ENCODE measurements at regions not wholly inside any gene's neighbourhood (a gene's known extent, or its start where the extent isn't known, plus 50 kb on each side); places are given as distances from the start of the nearest gene placed in this dataset.
A peak's percentile ranks its signal among the peaks of the same experiment; 100 is the strongest.

- DNase-seq (ENCODE audit: low read depth, low spot score) = no peak
- H3K27ac ChIP-seq = no peak overlapping the region
Measured at GRCh38 chr18:1875219-1875618, 696.1 kb downstream of the METTL4 start.

DNA sequence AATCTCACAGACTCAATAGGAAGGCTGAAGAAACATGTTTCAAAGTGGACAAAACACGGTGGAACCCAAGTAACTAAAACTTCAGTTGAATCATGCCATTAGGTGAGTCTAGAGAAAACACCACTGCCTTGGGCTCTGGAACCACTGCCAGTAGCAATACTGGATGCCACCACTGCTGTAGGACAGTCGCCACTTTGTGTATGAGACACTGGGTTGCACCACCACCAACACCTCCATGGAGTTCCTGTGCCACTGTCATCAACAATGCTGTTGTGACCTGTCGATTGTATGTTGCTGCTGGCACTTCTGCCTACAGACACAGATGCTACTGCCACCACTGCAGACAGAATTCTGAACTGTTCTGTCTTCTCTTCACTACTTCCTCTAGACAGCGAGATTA lies 686.7 kb downstream of the METTL4 start:
- DNase-seq (ENCODE audit: low read depth, low spot score) = no peak
- H3K27ac ChIP-seq = no peak overlapping the region

GRCh38 chr18:1891641-1892040 lies 679.7 kb downstream of the METTL4 start:
- no peak for DNase-seq (ENCODE audit: low read depth, low spot score)
- no peak overlapping the region for H3K27ac ChIP-seq

DNA sequence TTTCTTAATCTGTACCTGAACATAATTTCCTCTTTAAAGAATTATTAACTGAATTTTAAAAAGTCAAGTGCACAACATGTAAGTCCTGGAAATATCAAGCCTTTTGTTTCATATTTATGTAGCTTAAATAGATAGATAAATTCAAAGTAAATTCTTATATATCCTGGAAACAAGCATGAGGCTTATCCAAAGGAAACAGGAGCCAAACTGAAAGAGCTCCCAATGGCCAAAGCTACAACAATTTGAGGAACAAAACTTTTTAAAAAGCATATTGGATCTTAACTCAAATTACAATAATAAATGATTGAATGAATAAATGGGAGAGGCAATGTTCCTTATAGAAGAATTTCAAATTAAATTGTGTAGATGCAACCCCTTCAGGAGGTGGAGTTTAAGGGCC lies 679.1 kb downstream of the METTL4 start:
- no peak for DNase-seq (ENCODE audit: low read depth, low spot score)
- no peak overlapping the region for H3K27ac ChIP-seq

GRCh38 chr18:1895456-1896185 lies 675.7 kb downstream of the METTL4 start:
- H3K27ac ChIP-seq = no peak overlapping the region
- no peak for DNase-seq (ENCODE audit: low read depth, low spot score)

DNA sequence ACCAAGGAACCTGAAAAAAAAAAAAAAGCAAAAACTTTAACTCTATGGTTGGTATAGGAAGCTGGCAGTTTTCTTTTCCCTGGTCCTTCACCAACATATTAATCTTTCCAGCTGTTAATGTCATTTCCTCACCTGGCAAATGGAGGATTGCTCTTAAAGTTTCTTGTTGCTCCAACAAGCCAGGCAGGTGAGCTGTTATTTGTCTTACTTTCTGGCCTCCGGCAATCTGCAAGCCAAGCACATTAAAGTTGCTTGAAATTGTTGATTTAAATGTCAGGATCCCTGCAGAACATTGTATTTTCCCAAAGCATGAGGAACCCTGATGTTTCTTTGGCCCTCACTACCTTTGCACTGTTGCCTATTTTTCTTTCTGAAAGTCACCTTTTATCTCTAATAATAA lies 664.9 kb downstream of the METTL4 start:
- H3K27ac ChIP-seq = no peak overlapping the region
- peak; percentile 33 for DNase-seq (ENCODE audit: low read depth, low spot score)

DNA sequence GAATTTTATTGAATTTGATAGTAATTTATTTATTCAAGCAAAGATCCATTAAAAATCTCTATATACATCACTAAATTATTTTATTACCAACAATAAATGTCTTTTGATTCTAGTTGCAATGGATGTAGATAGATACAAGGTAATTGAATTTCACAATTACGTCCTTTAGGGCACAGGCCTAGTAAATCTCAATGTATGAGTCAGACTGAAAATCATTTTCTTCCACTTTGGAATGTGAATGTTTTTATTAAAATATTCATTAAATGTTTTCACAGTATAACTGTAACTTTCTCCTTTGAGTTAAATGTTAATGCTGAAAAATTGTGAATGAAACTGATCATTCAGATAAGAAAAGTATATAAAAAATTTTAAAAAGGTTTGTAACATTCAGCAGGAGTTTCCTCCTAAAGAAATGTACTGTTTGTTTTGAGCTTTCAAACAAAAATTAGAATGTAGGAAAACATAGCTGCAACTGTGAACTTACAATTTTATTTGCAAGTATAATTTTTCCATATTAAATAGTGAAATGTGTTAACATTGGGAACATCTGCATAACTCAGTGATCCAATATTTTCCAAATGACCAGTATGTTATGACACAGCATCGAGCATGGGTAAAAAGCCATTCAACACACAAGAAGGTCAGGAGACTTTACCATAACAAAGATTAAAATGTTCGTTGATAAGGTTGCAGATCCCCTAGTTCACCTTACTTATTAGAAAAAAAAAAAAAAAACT lies 663.7 kb downstream of the METTL4 start:
- no peak for DNase-seq (ENCODE audit: low read depth, low spot score)
- H3K27ac ChIP-seq = no peak overlapping the region

DNA sequence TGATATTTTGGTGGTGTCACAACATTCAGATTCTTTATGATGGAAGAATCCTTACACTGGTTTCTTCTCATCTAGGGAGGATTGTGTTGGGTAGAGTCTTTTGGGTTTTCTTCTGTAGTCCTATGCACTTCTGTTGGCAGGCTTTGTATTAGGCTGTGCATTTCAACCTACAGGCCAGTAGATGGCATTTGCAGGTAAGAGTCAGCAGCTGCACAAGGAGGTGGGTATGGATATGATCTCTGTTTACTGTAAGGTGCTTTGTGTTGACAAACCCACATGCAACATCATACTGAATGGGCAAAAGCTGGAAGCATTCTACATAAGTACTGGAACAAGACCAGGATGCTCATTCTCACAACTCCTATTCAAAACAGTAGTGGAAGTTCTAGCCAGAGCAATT lies 656.8 kb downstream of the METTL4 start:
- DNase-seq (ENCODE audit: low read depth, low spot score) = peak; percentile 29
- H3K27ac ChIP-seq = no peak overlapping the region

DNA sequence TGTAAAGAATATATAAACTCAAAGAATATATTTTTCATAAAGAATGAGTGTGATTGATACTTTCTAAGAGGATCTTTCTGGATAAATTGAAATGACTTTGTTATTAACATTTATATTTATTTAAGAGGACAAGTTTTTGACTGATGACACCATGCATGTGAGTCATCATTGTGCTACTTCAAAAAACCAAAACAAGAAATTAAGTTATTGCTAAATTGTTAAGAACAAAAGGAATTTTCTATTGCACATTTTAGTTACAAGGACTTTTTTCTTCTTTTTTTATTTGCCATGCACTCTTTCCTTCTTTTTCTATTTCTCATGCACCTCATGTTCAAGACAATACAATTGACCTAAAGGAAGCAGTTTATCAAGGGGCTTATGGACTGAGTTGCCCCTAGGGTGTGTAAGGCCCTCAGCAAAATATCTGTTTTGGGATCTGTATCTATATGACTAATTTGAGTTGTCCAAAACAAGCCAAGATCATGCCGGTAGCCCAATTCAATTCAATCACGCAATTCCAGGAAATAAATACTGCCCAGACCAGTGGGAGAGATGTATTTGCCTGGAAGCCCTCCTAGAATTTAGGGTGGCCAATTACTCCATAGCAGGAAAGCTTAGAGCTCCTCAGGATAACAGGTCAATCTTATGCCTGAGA lies 654.3 kb downstream of the METTL4 start:
- no peak overlapping the region for H3K27ac ChIP-seq
- no peak for DNase-seq (ENCODE audit: low read depth, low spot score)

DNA sequence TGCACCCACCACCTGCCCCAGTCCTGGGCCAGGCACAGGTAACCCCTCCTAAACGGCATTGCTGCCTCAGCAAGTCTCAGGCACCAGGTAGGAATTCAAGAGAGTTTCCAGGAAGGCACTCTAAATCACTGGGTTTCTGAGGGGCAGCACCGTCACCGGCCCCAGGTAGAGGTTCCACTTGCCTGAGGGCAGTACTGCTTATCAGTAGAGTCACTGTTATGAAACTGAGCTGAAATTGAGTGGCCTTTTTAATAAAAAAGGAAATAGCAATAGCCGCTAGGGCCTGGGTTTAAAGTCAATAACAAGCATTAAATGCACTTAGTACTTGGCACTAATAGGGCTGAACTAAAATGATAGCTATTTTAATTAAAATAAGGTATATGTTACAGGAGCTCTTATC lies 653.7 kb downstream of the METTL4 start:
- no peak overlapping the region for H3K27ac ChIP-seq

GRCh38 chr18:1922066-1922465 lies 649.2 kb downstream of the METTL4 start:
- H3K27ac ChIP-seq = no peak overlapping the region
- no peak for DNase-seq (ENCODE audit: low read depth, low spot score)

More for the DNA sequence above, 653.7 kb downstream of the METTL4 start:
- DNase-seq (ENCODE audit: low read depth, low spot score) = no peak

DNA sequence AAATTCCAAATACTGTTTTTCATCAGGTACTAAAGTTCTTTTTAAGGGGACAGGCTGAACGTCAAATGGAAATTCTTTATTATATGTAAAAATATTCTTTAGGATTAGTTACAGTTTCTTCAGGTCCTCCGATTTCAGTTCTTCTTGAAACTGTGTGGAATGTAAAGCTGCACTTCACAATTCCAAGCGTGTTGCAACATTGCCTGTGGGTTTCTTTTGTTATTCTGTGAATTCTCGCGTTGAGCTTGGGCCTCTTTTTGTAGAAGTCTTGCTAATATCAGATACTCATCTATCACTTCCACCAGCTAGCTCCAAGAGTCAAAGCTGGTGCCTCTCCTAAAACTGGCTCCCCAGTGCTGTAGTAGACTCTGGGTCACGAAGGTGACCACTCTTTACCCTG lies 642.6 kb downstream of the METTL4 start:
- no peak overlapping the region for H3K27ac ChIP-seq
- no peak for DNase-seq (ENCODE audit: low read depth, low spot score)

DNA sequence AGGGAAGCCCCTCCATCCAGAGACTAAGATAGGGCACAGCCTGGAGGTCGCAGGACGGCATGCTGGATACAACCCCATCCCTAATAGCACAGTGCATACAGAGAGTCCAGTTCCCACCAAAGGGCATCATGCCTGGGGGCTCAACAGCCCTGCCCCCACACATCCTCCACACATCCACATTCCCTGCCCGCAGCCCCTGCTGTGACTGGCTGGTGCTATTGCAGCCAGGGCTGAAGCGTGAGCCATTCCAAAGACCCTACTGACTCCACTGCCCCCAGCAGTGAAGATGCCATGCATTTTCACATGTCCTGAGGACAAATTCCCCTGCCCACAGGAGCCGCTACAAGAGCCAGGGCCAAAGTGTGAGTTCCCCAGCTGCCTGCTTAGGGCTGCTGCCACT lies 641.6 kb downstream of the METTL4 start:
- no peak overlapping the region for H3K27ac ChIP-seq
- no peak for DNase-seq (ENCODE audit: low read depth, low spot score)

GRCh38 chr18:1930291-1931270 lies 640.7 kb downstream of the METTL4 start:
- DNase-seq (ENCODE audit: low read depth, low spot score) = no peak
- H3K27ac ChIP-seq = no peak overlapping the region

DNA sequence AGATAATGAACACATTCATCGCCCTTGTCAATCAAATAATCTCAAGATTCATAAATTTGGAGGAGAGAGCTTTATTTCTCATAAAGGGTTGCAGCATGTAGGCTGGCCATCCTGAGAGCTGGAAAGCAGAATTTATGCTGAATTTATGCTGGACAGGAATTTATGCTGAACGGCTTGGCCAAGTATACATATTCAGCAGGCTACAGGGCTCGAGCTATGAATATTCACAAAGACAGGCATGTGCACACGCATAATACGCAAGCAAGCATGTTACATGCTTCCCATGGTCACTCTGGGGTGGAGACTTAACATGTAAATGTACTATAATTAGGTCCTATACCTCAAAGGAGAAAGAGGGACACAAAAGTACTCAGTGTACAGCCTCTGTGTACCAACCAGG lies 618.8 kb downstream of the METTL4 start:
- no peak overlapping the region for H3K27ac ChIP-seq
- DNase-seq (ENCODE audit: low read depth, low spot score) = no peak

DNA sequence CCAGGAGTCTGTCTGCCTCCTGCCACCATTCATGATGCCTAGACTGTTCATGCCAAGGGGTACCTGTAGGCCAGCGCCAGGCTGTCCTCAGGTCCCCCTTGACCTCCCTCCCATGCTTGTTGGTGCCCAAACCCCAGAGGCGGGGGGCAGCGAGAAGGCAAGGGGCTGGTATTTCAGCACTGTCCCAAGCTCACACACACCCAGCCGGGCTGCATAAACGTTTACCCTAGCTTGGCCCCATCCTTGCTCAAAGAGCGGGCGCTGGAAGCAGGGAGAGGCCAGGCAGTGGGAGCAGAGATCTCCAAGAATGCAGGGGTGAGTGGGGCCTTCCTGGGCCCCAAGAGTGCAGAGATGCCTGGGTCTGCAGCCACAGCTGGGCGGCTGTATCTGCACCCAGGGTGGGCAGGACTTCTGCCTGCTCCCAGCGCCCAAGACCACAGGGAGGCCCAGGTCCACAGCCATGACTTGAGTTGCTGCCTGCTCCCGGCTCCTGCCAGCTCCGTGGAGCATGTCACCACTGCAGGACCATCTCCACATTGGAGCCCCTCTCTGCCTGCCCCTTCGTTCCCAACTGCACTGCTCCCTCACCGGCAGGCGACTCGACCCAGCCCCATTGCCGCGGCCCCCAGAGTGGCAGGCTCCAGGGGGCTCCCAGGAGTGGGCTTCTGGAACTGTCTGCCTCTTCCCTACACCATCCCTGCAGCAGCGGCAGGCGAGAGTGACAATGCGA lies 616.6 kb downstream of the METTL4 start:
- no peak overlapping the region for H3K27ac ChIP-seq
- no peak for DNase-seq (ENCODE audit: low read depth, low spot score)

DNA sequence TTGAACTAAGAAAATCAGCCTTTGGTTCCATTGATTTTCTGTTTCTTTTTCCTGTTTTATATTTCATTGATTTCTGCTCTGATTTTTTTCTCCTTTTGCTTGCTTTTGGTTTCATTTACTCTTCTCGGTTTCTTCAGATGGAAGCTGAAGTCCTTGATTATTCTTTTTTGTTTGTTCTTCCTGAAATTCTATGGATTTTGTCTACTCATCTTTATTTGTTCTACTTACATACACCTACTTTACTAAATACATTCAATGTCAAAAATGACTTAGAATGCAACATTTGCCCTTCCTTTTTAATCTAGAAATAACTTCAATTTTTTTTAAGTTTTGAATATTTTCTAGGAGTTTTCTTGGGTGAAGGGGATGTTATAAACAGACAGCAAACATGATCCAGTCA lies 612.5 kb downstream of the METTL4 start:
- no peak overlapping the region for H3K27ac ChIP-seq
- no peak for DNase-seq (ENCODE audit: low read depth, low spot score)

- DNase-seq (ENCODE audit: low read depth, low spot score) = no peak
- H3K27ac ChIP-seq = no peak overlapping the region
Measured at GRCh38 chr18:1965016-1965415, 606.3 kb downstream of the METTL4 start.

- no peak overlapping the region for H3K27ac ChIP-seq
- DNase-seq (ENCODE audit: low read depth, low spot score) = no peak
Measured at GRCh38 chr18:1965541-1965940, 605.8 kb downstream of the METTL4 start.

Measured in epithelial cell of prostate (primary cell).